Smooth muscle cell (in vitro differentiated cells): ENCODE measurements at regions not wholly inside any gene's neighbourhood (a gene's known extent, or its start where the extent isn't known, plus 50 kb on each side); places are given as distances from the start of the nearest gene placed in this dataset.

Experiments
- DNase-seq: peaks from one replicate; lab custom pipeline; 2025; ENCODE audit not compliant: unreplicated experiment; lab: John Stamatoyannopoulos, UW
- H2AFZ ChIP-seq: fragments of 200-600 bp; sonication (generic); 2 replicates; pipeline ENCODE4 v1.6.0; 2016; ENCODE audit warnings: antibody characterized with exemption, low read depth, mild to moderate bottlenecking
- H3F3A ChIP-seq: fragments of 200-600 bp; sonication (generic); 2 replicates; pipeline ENCODE4 v1.6.0; 2017; ENCODE audit warnings: antibody characterized with exemption, low read depth
- H3K27ac ChIP-seq: fragments of 200-600 bp; sonication (generic); 2 replicates; pipeline ENCODE4 v1.5.1; 2016; ENCODE audit warnings: low read depth, mild to moderate bottlenecking
- H3K27me3 ChIP-seq: fragments of 200-600 bp; sonication (generic); 2 replicates; pipeline ENCODE4 v1.6.1; 2016; ENCODE audit warnings: low read depth, mild to moderate bottlenecking
- H3K36me3 ChIP-seq: fragments of 200-600 bp; sonication (generic); 2 replicates; pipeline ENCODE4 v1.5.1; 2016; ENCODE audit warnings: low read depth
- H3K4me1 ChIP-seq: fragments of 200-600 bp; sonication (generic); 2 replicates; pipeline ENCODE4 v1.5.1; 2016; ENCODE audit warnings: low read depth
- H3K4me2 ChIP-seq: fragments of 200-600 bp; sonication (generic); 2 replicates; pipeline ENCODE4 v1.6.0; 2016; ENCODE audit warnings: mild to moderate bottlenecking
- H3K4me3 ChIP-seq: fragments of 200-600 bp; sonication (generic); 2 replicates; pipeline ENCODE4 v1.5.1; 2016; ENCODE audit warnings: mild to moderate bottlenecking
- H3K79me2 ChIP-seq: fragments of 200-600 bp; sonication (generic); 2 replicates; pipeline ENCODE4 v1.6.0; 2016; ENCODE audit warnings: low read depth, mild to moderate bottlenecking
- H3K9ac ChIP-seq: fragments of 200-600 bp; sonication (generic); 2 replicates; pipeline ENCODE4 v1.6.0; 2016; ENCODE audit warnings: low read depth
- H3K9me3 ChIP-seq: fragments of 200-600 bp; sonication (generic); replicated peaks from 2 replicates; pipeline ENCODE4 v1.5.1; 2016; ENCODE audit warnings: low read depth
- H4K20me1 ChIP-seq: fragments of 200-600 bp; sonication (generic); 2 replicates; pipeline ENCODE4 v1.6.0; 2016; ENCODE audit warnings: low read depth
- WGBS: methylation state at CpG from one replicate; pipeline ENCODE4 v1.1.7; 2016; ENCODE audit warnings: low lambda C conversion rate; 5-methylcytosine and 5-hydroxymethylcytosine counted together
- TF ChIP-seq, protein P1 (sequence below): fragments of 200-600 bp; sonication (generic); IDR thresholded peaks from 2 replicates; pipeline ENCODE4 v1.5.1; 2017; ENCODE audit warnings: borderline replicate concordance, mild to moderate bottlenecking, antibody characterized with exemption; ENCODE audit not compliant: insufficient read depth, poor library complexity, severe bottlenecking

DNA sequence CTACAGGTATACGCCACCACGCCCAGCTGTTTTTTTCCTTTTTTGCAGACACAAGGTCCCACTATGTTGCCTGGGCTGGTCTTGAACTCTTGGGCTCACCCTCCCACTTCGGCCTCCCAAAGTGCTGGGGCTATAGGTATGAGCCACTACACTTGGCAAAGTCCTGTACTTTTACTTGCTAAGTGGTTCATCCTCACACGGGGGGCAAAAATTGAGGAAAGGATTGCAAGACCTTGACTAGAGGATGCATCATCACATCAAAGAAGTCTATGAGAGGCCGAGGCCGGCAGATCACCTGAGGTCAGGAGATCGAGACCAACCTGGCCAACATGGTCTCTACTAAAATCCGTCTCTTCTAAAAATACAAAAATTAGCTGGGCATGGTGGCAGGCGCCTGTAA lies 116.5 kb upstream of the FAM174B start:
- Histone ChIP-seq H4K20me1 (no peaks in the 10 kb centered on the region), H3K9ac (no peak overlapping the region), H3K27me3 (no peaks in the 10 kb centered on the region), H3F3A (no peaks in the 10 kb centered on the region), H3K4me2 (no peak overlapping the region), H3K27ac (no peak overlapping the region), H3K9me3 (no peaks in the 10 kb centered on the region), H3K36me3 (no peaks in the 10 kb centered on the region), H3K79me2 (no peaks in the 10 kb centered on the region), H2AFZ (no peak overlapping the region), H3K4me3 (no peak overlapping the region), H3K4me1 (no peaks in the 10 kb centered on the region)
- no peak for DNase-seq
- 95% methylated on average over 9 of the region's 9 CpGs for WGBS
- TF ChIP-seq, protein P1, sequence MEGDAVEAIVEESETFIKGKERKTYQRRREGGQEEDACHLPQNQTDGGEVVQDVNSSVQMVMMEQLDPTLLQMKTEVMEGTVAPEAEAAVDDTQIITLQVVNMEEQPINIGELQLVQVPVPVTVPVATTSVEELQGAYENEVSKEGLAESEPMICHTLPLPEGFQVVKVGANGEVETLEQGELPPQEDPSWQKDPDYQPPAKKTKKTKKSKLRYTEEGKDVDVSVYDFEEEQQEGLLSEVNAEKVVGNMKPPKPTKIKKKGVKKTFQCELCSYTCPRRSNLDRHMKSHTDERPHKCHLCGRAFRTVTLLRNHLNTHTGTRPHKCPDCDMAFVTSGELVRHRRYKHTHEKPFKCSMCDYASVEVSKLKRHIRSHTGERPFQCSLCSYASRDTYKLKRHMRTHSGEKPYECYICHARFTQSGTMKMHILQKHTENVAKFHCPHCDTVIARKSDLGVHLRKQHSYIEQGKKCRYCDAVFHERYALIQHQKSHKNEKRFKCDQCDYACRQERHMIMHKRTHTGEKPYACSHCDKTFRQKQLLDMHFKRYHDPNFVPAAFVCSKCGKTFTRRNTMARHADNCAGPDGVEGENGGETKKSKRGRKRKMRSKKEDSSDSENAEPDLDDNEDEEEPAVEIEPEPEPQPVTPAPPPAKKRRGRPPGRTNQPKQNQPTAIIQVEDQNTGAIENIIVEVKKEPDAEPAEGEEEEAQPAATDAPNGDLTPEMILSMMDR = no peak

DNA sequence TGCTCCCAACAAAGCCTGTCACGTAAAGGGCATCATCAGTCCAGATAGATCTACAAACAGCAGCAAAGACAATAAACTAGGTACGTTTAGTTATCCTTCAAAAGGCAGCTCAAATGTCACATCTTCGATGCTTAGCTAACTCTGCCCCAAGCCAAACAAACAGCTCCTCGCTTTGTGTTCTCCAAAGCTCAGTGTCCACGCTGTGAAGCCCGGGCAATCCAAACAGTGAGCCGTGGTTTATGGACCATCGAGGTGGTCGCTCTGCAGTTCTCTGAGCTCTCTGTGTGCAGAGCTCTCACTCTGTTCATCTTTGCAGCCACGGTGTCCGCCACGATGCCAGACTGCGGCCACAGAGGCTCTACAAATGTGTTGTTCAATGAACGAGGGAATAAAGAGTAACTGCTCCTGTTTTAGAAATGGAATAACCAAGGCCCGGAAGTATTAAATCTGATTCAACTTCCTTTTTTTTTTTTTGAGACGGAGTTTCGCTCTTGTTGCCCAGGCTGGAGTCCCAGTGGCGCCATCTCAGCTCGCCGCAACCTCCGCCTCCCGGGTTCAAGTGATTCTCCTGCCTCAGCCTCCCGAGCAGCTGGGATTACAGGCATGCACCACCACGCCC lies 117.2 kb upstream of the FAM174B start:
- Histone ChIP-seq H3K4me3 (no peak overlapping the region), H3K4me1 (no peaks in the 10 kb centered on the region), H4K20me1 (no peaks in the 10 kb centered on the region), H3K79me2 (no peaks in the 10 kb centered on the region), H3K9ac (no peak overlapping the region), H3K36me3 (no peaks in the 10 kb centered on the region), H3F3A (no peaks in the 10 kb centered on the region), H3K27ac (no peak overlapping the region), H2AFZ (no peak overlapping the region), H3K27me3 (no peaks in the 10 kb centered on the region), H3K9me3 (no peaks in the 10 kb centered on the region), H3K4me2 (no peak overlapping the region)
- no peak for DNase-seq
- TF ChIP-seq, protein P1 = no peak
- WGBS = 94% methylated on average over 20 of the region's 24 CpGs

DNA sequence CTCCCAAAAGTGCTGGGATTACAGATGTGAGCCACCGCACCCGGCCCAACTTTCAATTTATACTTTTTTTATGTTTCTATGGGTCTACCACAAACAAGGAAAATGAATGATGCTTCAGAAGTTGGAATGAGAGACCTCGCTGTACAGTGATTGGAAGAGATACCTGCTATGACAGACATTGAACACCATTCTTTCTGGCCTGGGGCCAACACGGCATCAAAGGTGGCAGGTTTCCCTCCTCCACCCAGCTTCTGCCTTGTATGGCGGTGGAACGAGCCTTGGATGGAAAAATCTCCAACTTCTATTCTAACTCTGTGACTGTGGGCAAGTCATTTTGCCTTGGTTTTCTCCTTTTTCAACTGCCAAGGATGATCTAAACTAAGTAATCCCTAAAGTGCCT lies 117.8 kb upstream of the FAM174B start:
- no peaks in the 10 kb centered on the region for H4K20me1 ChIP-seq
- 96% methylated on average over 6 of the region's 6 CpGs for WGBS
- no peak overlapping the region for H3K27ac ChIP-seq
- no peaks in the 10 kb centered on the region for H3K9me3 ChIP-seq
- H3K4me2 ChIP-seq = no peak overlapping the region
- no peak for DNase-seq
- no peaks in the 10 kb centered on the region for H3F3A ChIP-seq
- H3K27me3 ChIP-seq = no peaks in the 10 kb centered on the region
- TF ChIP-seq, protein P1 = no peak
- no peaks in the 10 kb centered on the region for H3K79me2 ChIP-seq
- H3K36me3 ChIP-seq = no peaks in the 10 kb centered on the region
- H3K4me3 ChIP-seq = no peak overlapping the region
- H3K4me1 ChIP-seq = no peaks in the 10 kb centered on the region
- H3K9ac ChIP-seq = no peak overlapping the region
- H2AFZ ChIP-seq = no peak overlapping the region

DNA sequence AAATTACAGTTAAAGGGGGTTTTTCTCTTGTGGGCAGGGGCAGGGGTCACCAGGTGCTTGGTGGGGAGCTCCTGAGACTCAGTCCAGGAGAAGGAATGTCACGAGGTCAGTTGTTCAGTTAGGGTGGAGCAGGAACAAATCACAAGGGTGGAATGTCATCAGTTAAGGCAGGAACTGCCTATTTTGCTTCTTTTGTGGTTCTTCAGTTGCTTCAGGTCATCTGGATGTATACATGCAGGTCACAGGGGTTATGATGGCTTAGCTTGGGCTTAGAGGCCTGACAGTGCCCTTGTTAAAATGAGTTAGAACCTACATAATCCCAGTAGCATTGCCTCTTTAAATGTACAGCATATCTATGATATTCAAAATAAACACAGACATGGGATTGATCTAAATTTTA lies 120.2 kb upstream of the CHD2 start:
- Histone ChIP-seq H3K4me1 (no peaks in the 10 kb centered on the region), H3F3A (no peaks in the 10 kb centered on the region), H3K9ac (no peak overlapping the region), H3K9me3 (no peaks in the 10 kb centered on the region), H3K4me3 (no peak overlapping the region), H3K27ac (no peak overlapping the region), H3K36me3 (no peaks in the 10 kb centered on the region), H3K79me2 (no peaks in the 10 kb centered on the region), H3K4me2 (no peak overlapping the region), H4K20me1 (no peaks in the 10 kb centered on the region), H2AFZ (no peak overlapping the region), H3K27me3 (no peaks in the 10 kb centered on the region)
- 72% methylated on average over 1 of the region's 1 CpG for WGBS
- TF ChIP-seq, protein P1 = no peak
- no peak for DNase-seq
